Hepatocyte (in vitro differentiated cells): ENCODE measurements at regions not wholly inside any gene's neighbourhood (a gene's known extent, or its start where the extent isn't known, plus 50 kb on each side); places are given as distances from the start of the nearest gene placed in this dataset.
"Not testable (repeated sequence)": the region's sequence is repeated elsewhere in the genome, so short reads cannot be mapped to it uniquely, and the experiment has no call there.

Experiments used
- DNase-seq: peaks from one replicate; pipeline ENCODE4 v3.0.0-alpha.2; 2016; ENCODE audit warnings: low spot score
- H2AFZ ChIP-seq: fragments of 200-600 bp; sonication (generic); 2 replicates; pipeline ENCODE4 v1.6.0; 2016; ENCODE audit warnings: antibody characterized with exemption, mild to moderate bottlenecking
- H3K27ac ChIP-seq: fragments of 200-600 bp; sonication (generic); 2 replicates; pipeline ENCODE4 v1.5.1; 2016; ENCODE audit warnings: mild to moderate bottlenecking
- H3K27me3 ChIP-seq: fragments of 200-600 bp; sonication (generic); 2 replicates; pipeline ENCODE4 v1.6.1; 2016
- H3K36me3 ChIP-seq: fragments of 200-600 bp; sonication (generic); replicated peaks from 2 replicates; pipeline ENCODE4 v1.5.1; 2016; ENCODE audit warnings: low read depth; ENCODE audit not compliant: insufficient read depth
- H3K4me1 ChIP-seq: fragments of 200-600 bp; sonication (generic); 2 replicates; pipeline ENCODE4 v1.5.1; 2016; ENCODE audit warnings: mild to moderate bottlenecking, moderate library complexity; ENCODE audit not compliant: insufficient read depth
- H3K4me2 ChIP-seq: fragments of 200-600 bp; sonication (generic); 2 replicates; pipeline ENCODE4 v1.6.0; 2016
- H3K4me3 ChIP-seq: fragments of 200-600 bp; sonication (generic); 2 replicates; pipeline ENCODE4 v1.5.1; 2016; ENCODE audit warnings: mild to moderate bottlenecking
- H3K79me2 ChIP-seq: fragments of 200-600 bp; sonication (generic); 2 replicates; pipeline ENCODE4 v1.6.0; 2017; ENCODE audit warnings: mild to moderate bottlenecking
- H3K9me2 ChIP-seq: fragments of 200-600 bp; sonication (generic); replicated peaks from 2 replicates; pipeline ENCODE4 v1.6.0; 2017; ENCODE audit warnings: mild to moderate bottlenecking; ENCODE audit not compliant: insufficient read depth
- H3K9me3 ChIP-seq: fragments of 200-600 bp; sonication (generic); 2 replicates; pipeline ENCODE4 v1.5.1; 2016; ENCODE audit warnings: low read depth, mild to moderate bottlenecking
- H4K20me1 ChIP-seq: fragments of 200-600 bp; sonication (generic); 2 replicates; pipeline ENCODE4 v1.6.0; 2016; ENCODE audit warnings: mild to moderate bottlenecking; ENCODE audit not compliant: insufficient read depth, poor library complexity, severe bottlenecking
- CTCF ChIP-seq: fragments of 200-600 bp; sonication (generic); IDR thresholded peaks from 2 replicates; pipeline ENCODE4 v1.5.1; 2016; ENCODE audit warnings: antibody characterized with exemption, mild to moderate bottlenecking; ENCODE audit not compliant: poor library complexity
- EZH2 ChIP-seq: fragments of 200-600 bp; sonication (generic); IDR thresholded peaks from 2 replicates; pipeline ENCODE4 v1.6.1; 2016; ENCODE audit warnings: antibody characterized with exemption, mild to moderate bottlenecking, borderline replicate concordance
- EZH2phosphoT487 ChIP-seq: fragments of 200-600 bp; sonication (generic); IDR thresholded peaks from one replicate; pipeline ENCODE4 v1.6.1; 2018; ENCODE audit warnings: antibody characterized with exemption, mild to moderate bottlenecking, low read depth, moderate library complexity; ENCODE audit not compliant: unreplicated experiment, severe bottlenecking
- WGBS: methylation state at CpG from one replicate; pipeline ENCODE4 v1.1.6; 2016; ENCODE audit warnings: low lambda C conversion rate; ENCODE audit errors: missing lambda C conversion rate; 5-methylcytosine and 5-hydroxymethylcytosine counted together

- Histone ChIP-seq H2AFZ (no peak overlapping the region), H3K27me3 (no peaks in the 10 kb centered on the region), H3K9me3 (no peaks in the 10 kb centered on the region), H3K4me1 (no peaks in the 10 kb centered on the region), H3K36me3 (no peaks in the 10 kb centered on the region), H3K4me2 (no peak overlapping the region), H3K79me2 (no peaks in the 10 kb centered on the region), H4K20me1 (no peaks in the 10 kb centered on the region), H3K4me3 (no peak overlapping the region), H3K27ac (no peak overlapping the region), H3K9me2 (no peaks in the 10 kb centered on the region)
- TF ChIP-seq EZH2phosphoT487 = no peak
- TF ChIP-seq EZH2 = no peak
- TF ChIP-seq CTCF = no peak
- DNase-seq = no peak
- 38% methylated on average over 2 of the region's 2 CpGs for WGBS
Observed at GRCh38 chr1:74971982-74972381, 162.2 kb upstream of the LHX8 start.

- Histone ChIP-seq H3K4me3 (no peak overlapping the region), H3K9me3 (no peaks in the 10 kb centered on the region), H3K27me3 (no peaks in the 10 kb centered on the region), H4K20me1 (no peaks in the 10 kb centered on the region), H3K9me2 (no peaks in the 10 kb centered on the region), H3K36me3 (no peaks in the 10 kb centered on the region), H3K4me2 (no peak overlapping the region), H3K79me2 (no peaks in the 10 kb centered on the region), H2AFZ (no peak overlapping the region), H3K4me1 (no peaks in the 10 kb centered on the region), H3K27ac (no peak overlapping the region)
- DNase-seq = no peak
- TF ChIP-seq CTCF (no peak), EZH2phosphoT487 (no peak), EZH2 (no peak)
Observed at GRCh38 chr1:74976491-74976890, 157.7 kb upstream of the LHX8 start.

GRCh38 chr1:74992448-74992847, 141.7 kb upstream of the LHX8 start:
- not testable (repeated sequence) for H3K79me2 ChIP-seq
- 100% methylated on average over 1 of the region's 1 CpG for WGBS

DNA sequence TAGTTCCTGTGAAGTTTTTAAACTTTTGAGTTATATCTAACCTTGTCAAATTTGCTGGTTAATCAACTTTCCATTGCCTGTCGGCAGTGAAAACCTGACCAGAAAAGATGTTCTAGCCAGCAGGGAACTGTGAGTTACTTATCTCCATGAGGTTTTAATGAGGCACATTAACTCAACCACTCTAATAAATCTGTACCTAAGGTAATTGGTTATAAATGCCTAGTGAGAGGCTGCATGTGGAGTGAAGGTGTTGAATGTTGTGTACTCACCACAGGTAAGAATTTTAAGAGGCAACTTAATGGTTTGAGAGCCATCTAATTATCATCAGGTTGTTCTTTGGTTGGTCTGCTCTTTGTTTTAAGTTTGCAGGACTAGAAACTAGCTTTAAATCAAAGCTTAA, 138.4 kb upstream of the LHX8 start:
- no peaks in the 10 kb centered on the region for H3K27me3 ChIP-seq
- H3K79me2 ChIP-seq = no peaks in the 10 kb centered on the region
- H4K20me1 ChIP-seq = no peaks in the 10 kb centered on the region
- H3K9me2 ChIP-seq = no peaks in the 10 kb centered on the region
- 65% methylated on average over 1 of the region's 1 CpG for WGBS
- H3K36me3 ChIP-seq = no peaks in the 10 kb centered on the region
- no peak overlapping the region for H3K4me3 ChIP-seq
- no peak for DNase-seq
- no peaks in the 10 kb centered on the region for H3K9me3 ChIP-seq
- H2AFZ ChIP-seq = no peak overlapping the region
- TF ChIP-seq CTCF = no peak
- peak overlapping the region; percentile 48 for H3K4me2 ChIP-seq
- peak overlapping the region; percentile 75 for H3K27ac ChIP-seq
- peaks cover 12% of the 10 kb centered on the region for H3K4me1 ChIP-seq

More at GRCh38 chr1:74992448-74992847, 141.7 kb upstream of the LHX8 start:
- H3K9me2 ChIP-seq, H2AFZ ChIP-seq, DNase-seq, H3K9me3 ChIP-seq, H3K36me3 ChIP-seq, H3K4me3 ChIP-seq, H3K27me3 ChIP-seq, H3K4me2 ChIP-seq, H3K27ac ChIP-seq, H4K20me1 ChIP-seq: not testable (repeated sequence)
- peaks cover 12% of the 10 kb centered on the region for H3K4me1 ChIP-seq
